Stimulated activated CD4-positive, alpha-beta T cell treated with anti-CD3 and anti-CD28 coated beads, Interleukin-2, amount 100 ng/mL, for 24 hours (primary cell): ENCODE measurements at regions not wholly inside any gene's neighbourhood (a gene's known extent, or its start where the extent isn't known, plus 50 kb on each side); places are given as distances from the start of the nearest gene placed in this dataset.
"Not testable (repeated sequence)": the region's sequence is repeated elsewhere in the genome, so short reads cannot be mapped to it uniquely, and the experiment has no call there.

Source experiments
- DNase-seq, 2 donors: peaks; one replicate each; pipeline ENCODE4 v3.0.0-alpha.2; 2020

GRCh38 chr2:47650001-47650535 lies 79.3 kb upstream of the KCNK12 start:
- no peak for DNase-seq

GRCh38 chr2:47645246-47645645 lies 74.5 kb upstream of the KCNK12 start:
- no peak for DNase-seq

- no peak for DNase-seq
Measured at GRCh38 chr2:47644351-47644750, 73.6 kb upstream of the KCNK12 start.

- no peak for DNase-seq
Measured at GRCh38 chr2:47641366-47641765, 70.6 kb upstream of the KCNK12 start.

GRCh38 chr2:47640356-47640755 lies 69.6 kb upstream of the KCNK12 start:
- no peak for DNase-seq

GRCh38 chr2:47639467-47639866 lies 68.7 kb upstream of the KCNK12 start:
- no peak for DNase-seq

GRCh38 chr2:47638430-47638829 lies 67.6 kb upstream of the KCNK12 start:
- DNase-seq, result no peak

GRCh38 chr2:47636596-47637264 lies 65.9 kb upstream of the KCNK12 start:
- no peak for DNase-seq

- no peak for DNase-seq
Measured at GRCh38 chr2:47636176-47636575, 65.4 kb upstream of the KCNK12 start.

GRCh38 chr2:47632754-47633153 lies 62.0 kb upstream of the KCNK12 start:
- no peak for DNase-seq

- DNase-seq, result no peak
Measured at GRCh38 chr2:47631792-47632398, 61.1 kb upstream of the KCNK12 start.

GRCh38 chr2:47631306-47631705 lies 60.5 kb upstream of the KCNK12 start:
- DNase-seq, result no peak

- no peak for DNase-seq
Measured at GRCh38 chr2:47629501-47630460, 59.0 kb upstream of the KCNK12 start.

- no peak for DNase-seq
Measured at GRCh38 chr2:47628904-47629303, 58.1 kb upstream of the KCNK12 start.

GRCh38 chr2:47626664-47627063 lies 55.9 kb upstream of the KCNK12 start:
- no peak for DNase-seq

- DNase-seq, result not testable (repeated sequence)
Measured at GRCh38 chr2:47623140-47623539, 52.4 kb upstream of the KCNK12 start.

GRCh38 chr2:47620770-47621437 lies 50.1 kb upstream of the KCNK12 start:
- no peak for DNase-seq
